PC-3 (cell line): ENCODE measurements at regions not wholly inside any gene's neighbourhood (a gene's known extent, or its start where the extent isn't known, plus 50 kb on each side); places are given as distances from the start of the nearest gene placed in this dataset.

Experiments used
- CTCF ChIP-seq: fragments of 300-600 bp; sonication (generic); conservative IDR thresholded peaks from 2 replicates; pipeline ENCODE4 v1.5.1; 2017; ENCODE audit warnings: antibody characterized with exemption, low read depth, mild to moderate bottlenecking, low read length
- EZH2 ChIP-seq: fragments of 300-600 bp; sonication (generic); IDR thresholded peaks from one replicate; pipeline ENCODE4 v1.6.1; 2017; ENCODE audit warnings: antibody characterized with exemption, mild to moderate bottlenecking, low read length; ENCODE audit not compliant: unreplicated experiment

- no peak for TF ChIP-seq EZH2
- TF ChIP-seq CTCF, result no peak
Observed at GRCh38 chr6:14501240-14501639, 383.7 kb downstream of the CD83 start.
